ENCODE measurements at regions not wholly inside any gene's neighbourhood (a gene's known extent, or its start where the extent isn't known, plus 50 kb on each side); places are given as distances from the start of the nearest gene placed in this dataset.
A peak's percentile ranks its signal among the peaks of the same experiment; 100 is the strongest.

DNA sequence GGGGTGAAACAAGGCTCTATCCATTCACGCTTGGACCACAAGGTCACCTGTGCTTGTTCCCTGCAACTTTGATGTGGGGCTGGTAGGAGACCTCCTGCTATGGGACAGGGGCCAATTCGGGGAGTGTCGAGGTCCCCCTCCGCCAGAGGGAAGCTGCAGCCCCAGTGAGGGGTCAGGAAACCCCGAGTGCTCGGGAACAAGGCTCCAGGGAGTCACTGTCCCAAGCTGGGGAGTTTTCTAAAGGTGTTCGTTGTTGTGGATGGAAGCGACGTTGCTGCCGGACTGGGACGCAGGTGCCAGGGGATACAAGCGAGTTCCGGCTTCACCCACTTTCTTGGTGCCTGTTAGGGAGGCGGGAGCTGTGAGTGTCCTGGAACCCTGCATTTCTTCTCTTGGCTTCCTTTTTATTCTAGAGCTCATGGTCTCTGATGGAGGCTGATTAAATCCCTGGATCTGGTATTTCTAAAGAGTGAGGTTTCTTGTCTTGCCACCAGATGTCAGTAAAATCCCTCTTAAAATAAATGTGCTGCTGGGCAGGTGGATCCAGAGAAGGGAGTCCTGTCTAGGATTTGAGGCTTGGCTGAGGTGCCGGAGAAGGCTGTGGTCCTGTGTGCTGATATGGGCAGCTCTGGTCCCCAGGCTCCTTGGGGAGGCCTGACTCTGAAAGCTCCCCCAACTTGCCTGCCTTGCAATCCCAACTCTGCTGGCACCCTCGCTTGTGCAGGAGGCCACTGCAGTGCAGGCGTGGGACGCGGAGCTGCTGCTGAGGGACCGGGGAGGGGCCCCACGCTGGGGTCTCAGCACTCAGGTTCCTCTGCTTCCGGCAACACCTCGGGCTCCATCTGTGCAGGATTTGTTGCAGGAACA, 153.9 kb downstream of the TEX29 start:
- DNase-seq: no peak
- Histone ChIP-seq H3K79me2 (ENCODE audit: low read length) (peaks cover 16% of the 10 kb centered on the region), H3K27ac (ENCODE audit: low read length) (no peak overlapping the region), H3K4me1 (ENCODE audit: low read length) (no peaks in the 10 kb centered on the region), H3K9me3 (replicated peaks; ENCODE audit: insufficient read depth, low read length) (no peaks in the 10 kb centered on the region), H3K9ac (ENCODE audit: low read length) (no peak overlapping the region), H2AFZ (ENCODE audit: low read length) (no peak overlapping the region), H3K4me3 (ENCODE audit: low read length) (no peak overlapping the region), H3K4me2 (ENCODE audit: low read depth, low read length) (no peak overlapping the region), H3K36me3 (replicated peaks; ENCODE audit: insufficient read depth, low read length) (no peaks in the 10 kb centered on the region), H3K27me3 (replicated peaks; ENCODE audit: insufficient read depth, low read length) (no peaks in the 10 kb centered on the region), H4K20me1 (ENCODE audit: insufficient read depth, low read length) (no peaks in the 10 kb centered on the region), H3K9me2 (replicated peaks; ENCODE audit: insufficient read depth, low read length) (no peaks in the 10 kb centered on the region), H3F3A (ENCODE audit: insufficient read depth, low read length) (no peaks in the 10 kb centered on the region)
- TF ChIP-seq EZH2 (optimal IDR thresholded peaks at IDR 0.05; ENCODE audit: low read depth, low read length) (no peak), EZH2phosphoT487 (IDR thresholded peaks at IDR 0.05; ENCODE audit: low read length) (no peak), CTCF (IDR thresholded peaks at IDR 0.05; ENCODE audit: low read length) (peak; percentile 39)

DNA sequence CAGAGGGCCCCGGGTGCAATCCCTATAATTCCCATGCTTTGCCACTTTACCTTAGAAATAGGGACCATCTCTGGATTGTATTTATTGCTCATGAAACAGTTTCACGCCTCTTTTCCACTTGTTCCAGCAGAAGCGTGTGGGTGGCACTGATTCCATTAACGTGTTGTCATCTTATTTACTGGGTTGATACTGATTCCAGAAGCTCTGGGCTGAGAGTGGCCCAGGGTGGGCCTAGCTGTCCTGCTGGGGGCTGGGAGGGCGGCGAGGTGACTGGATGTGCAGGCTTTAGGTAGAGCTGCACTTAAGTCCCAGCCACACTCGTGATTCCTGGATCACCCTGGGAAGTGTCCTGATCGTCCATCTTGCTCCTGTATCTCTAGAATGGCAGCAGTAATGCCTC, 155.0 kb downstream of the TEX29 start:
- Histone ChIP-seq H3K4me2 (ENCODE audit: low read depth, low read length) (no peak overlapping the region), H3K27ac (ENCODE audit: low read length) (no peak overlapping the region), H3K4me3 (ENCODE audit: low read length) (no peak overlapping the region), H3K36me3 (replicated peaks; ENCODE audit: insufficient read depth, low read length) (no peaks in the 10 kb centered on the region), H3F3A (ENCODE audit: insufficient read depth, low read length) (no peaks in the 10 kb centered on the region), H3K9ac (ENCODE audit: low read length) (no peak overlapping the region), H3K9me2 (replicated peaks; ENCODE audit: insufficient read depth, low read length) (no peaks in the 10 kb centered on the region), H3K79me2 (ENCODE audit: low read length) (peaks cover 16% of the 10 kb centered on the region), H3K9me3 (replicated peaks; ENCODE audit: insufficient read depth, low read length) (no peaks in the 10 kb centered on the region), H3K4me1 (ENCODE audit: low read length) (no peaks in the 10 kb centered on the region), H4K20me1 (ENCODE audit: insufficient read depth, low read length) (no peaks in the 10 kb centered on the region), H3K27me3 (replicated peaks; ENCODE audit: insufficient read depth, low read length) (no peaks in the 10 kb centered on the region), H2AFZ (ENCODE audit: low read length) (no peak overlapping the region)
- TF ChIP-seq EZH2phosphoT487 (IDR thresholded peaks at IDR 0.05; ENCODE audit: low read length): no peak
- no peak for TF ChIP-seq CTCF (IDR thresholded peaks at IDR 0.05; ENCODE audit: low read length)
- no peak for TF ChIP-seq EZH2 (optimal IDR thresholded peaks at IDR 0.05; ENCODE audit: low read depth, low read length)
- DNase-seq: no peak

DNA sequence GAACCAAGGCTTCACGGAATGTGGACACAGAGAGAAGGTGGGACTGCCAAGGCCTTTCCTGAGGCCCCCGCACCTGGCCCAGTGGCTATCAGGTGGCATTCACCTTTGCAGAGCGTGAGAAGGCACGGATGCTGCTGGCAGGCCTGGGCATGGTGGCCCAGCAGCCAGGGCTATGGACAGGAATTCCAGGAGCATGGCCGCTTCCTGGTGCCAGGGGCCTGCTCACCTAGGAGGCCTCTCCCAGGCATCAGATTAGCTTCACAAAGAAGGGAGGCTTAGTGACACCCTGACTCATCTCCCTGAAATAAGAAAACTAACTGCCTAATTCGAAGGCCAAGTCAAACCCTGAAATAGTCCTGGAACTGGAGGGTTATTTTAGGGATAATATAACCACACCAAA, 155.8 kb downstream of the TEX29 start:
- H4K20me1 ChIP-seq (ENCODE audit: insufficient read depth, low read length): no peaks in the 10 kb centered on the region
- no peaks in the 10 kb centered on the region for H3K9me2 ChIP-seq (replicated peaks; ENCODE audit: insufficient read depth, low read length)
- H3K4me2 ChIP-seq (ENCODE audit: low read depth, low read length): no peak overlapping the region
- H3F3A ChIP-seq (ENCODE audit: insufficient read depth, low read length): no peaks in the 10 kb centered on the region
- H3K4me1 ChIP-seq (ENCODE audit: low read length): no peaks in the 10 kb centered on the region
- H2AFZ ChIP-seq (ENCODE audit: low read length): no peak overlapping the region
- H3K27ac ChIP-seq (ENCODE audit: low read length): no peak overlapping the region
- no peak overlapping the region for H3K4me3 ChIP-seq (ENCODE audit: low read length)
- H3K36me3 ChIP-seq (replicated peaks; ENCODE audit: insufficient read depth, low read length): no peaks in the 10 kb centered on the region
- H3K9me3 ChIP-seq (replicated peaks; ENCODE audit: insufficient read depth, low read length): no peaks in the 10 kb centered on the region
- TF ChIP-seq CTCF (IDR thresholded peaks at IDR 0.05; ENCODE audit: low read length): no peak
- no peak for TF ChIP-seq EZH2 (optimal IDR thresholded peaks at IDR 0.05; ENCODE audit: low read depth, low read length)
- TF ChIP-seq EZH2phosphoT487 (IDR thresholded peaks at IDR 0.05; ENCODE audit: low read length): no peak
- DNase-seq: no peak
- H3K27me3 ChIP-seq (replicated peaks; ENCODE audit: insufficient read depth, low read length): no peaks in the 10 kb centered on the region
- no peak overlapping the region for H3K9ac ChIP-seq (ENCODE audit: low read length)
- H3K79me2 ChIP-seq (ENCODE audit: low read length): peaks cover 16% of the 10 kb centered on the region
